GM23338 (cell line): ENCODE measurements at regions not wholly inside any gene's neighbourhood (a gene's known extent, or its start where the extent isn't known, plus 50 kb on each side); places are given as distances from the start of the nearest gene placed in this dataset.

Source experiments
- ATAC-seq: fragments of 200-7000 bp; cut with Tn5 transposase; 3 replicates; pipeline ENCODE4 v1.9.1; 2020
- DNase-seq: peaks from one replicate; pipeline ENCODE4 v3.0.0-alpha.2; 2015; ENCODE audit warnings: low spot score
- H2AFZ ChIP-seq: fragments of 200-600 bp; sonication (generic); 2 replicates; pipeline ENCODE4 v1.8.0; 2016; ENCODE audit warnings: antibody characterized with exemption, mild to moderate bottlenecking, moderate library complexity
- H3F3A ChIP-seq: fragments of 200-600 bp; sonication (generic); replicated peaks from 2 replicates; pipeline ENCODE4 v1.8.0; 2017; ENCODE audit warnings: antibody characterized with exemption, mixed run types, low read depth
- H3K27ac ChIP-seq: fragments of 200-600 bp; sonication (generic); 2 replicates; pipeline ENCODE4 v1.6.1; 2016; ENCODE audit warnings: low read depth
- H3K27me3 ChIP-seq: fragments of 200-600 bp; sonication (generic); 2 replicates; pipeline ENCODE4 v1.8.0; 2016; ENCODE audit warnings: mild to moderate bottlenecking, mixed run types, moderate library complexity; ENCODE audit not compliant: insufficient read depth
- H3K36me3 ChIP-seq: fragments of 200-600 bp; sonication (generic); 2 replicates; pipeline ENCODE4 v1.8.0; 2016; ENCODE audit warnings: mild to moderate bottlenecking; ENCODE audit not compliant: insufficient read depth
- H3K4me1 ChIP-seq: fragments of 200-600 bp; sonication (generic); 2 replicates; pipeline ENCODE4 v1.8.0; 2016; ENCODE audit warnings: mild to moderate bottlenecking, moderate library complexity; ENCODE audit not compliant: insufficient read depth
- H3K4me2 ChIP-seq: fragments of 200-600 bp; sonication (generic); 2 replicates; pipeline ENCODE4 v1.7.1; 2017; ENCODE audit warnings: mixed run types
- H3K4me3 ChIP-seq: fragments of 200-600 bp; sonication (generic); 2 replicates; pipeline ENCODE4 v1.6.1; 2016; ENCODE audit warnings: mixed run types
- H3K79me2 ChIP-seq: fragments of 200-600 bp; sonication (generic); replicated peaks from 2 replicates; pipeline ENCODE4 v1.8.0; 2017; ENCODE audit warnings: mild to moderate bottlenecking; ENCODE audit not compliant: insufficient read depth
- H3K9me2 ChIP-seq: fragments of 200-600 bp; sonication (generic); 2 replicates; pipeline ENCODE4 v1.8.0; 2017; ENCODE audit not compliant: insufficient read depth
- H4K20me1 ChIP-seq: fragments of 200-600 bp; sonication (generic); replicated peaks from 2 replicates; pipeline ENCODE4 v1.8.0; 2017; ENCODE audit warnings: mild to moderate bottlenecking; ENCODE audit not compliant: insufficient read depth
- H3K27ac Mint-ChIP-seq: 2 replicates; pipeline ENCODE4 v1.8.0; 2020; ENCODE audit warnings: inconsistent platforms, mild to moderate bottlenecking, moderate library complexity, mixed read lengths
- H3K27me3 Mint-ChIP-seq: 3 replicates; pipeline ENCODE4 v1.8.0; 2022; ENCODE audit warnings: low read depth, mild to moderate bottlenecking, moderate library complexity, mixed read lengths, inconsistent platforms; ENCODE audit not compliant: insufficient read depth, poor library complexity
- H3K36me3 Mint-ChIP-seq: 3 replicates; pipeline ENCODE4 v1.8.0; 2021; ENCODE audit warnings: low read depth, mild to moderate bottlenecking, inconsistent platforms, moderate library complexity, mixed read lengths
- H3K4me1 Mint-ChIP-seq: 3 replicates; pipeline ENCODE4 v1.8.0; 2020; ENCODE audit warnings: mild to moderate bottlenecking, inconsistent platforms, mixed read lengths
- H3K4me3 Mint-ChIP-seq: 3 replicates; pipeline ENCODE4 v1.8.0; 2021; ENCODE audit warnings: moderate library complexity, mild to moderate bottlenecking, inconsistent platforms, mixed read lengths
- H3K9me3 Mint-ChIP-seq: 3 replicates; pipeline ENCODE4 v1.8.0; 2020; ENCODE audit warnings: moderate library complexity, mild to moderate bottlenecking, inconsistent platforms, mixed read lengths
- CREB1 ChIP-seq: fragments of 250-450 bp; sonication (Bioruptor Pico); IDR thresholded peaks from 2 replicates; pipeline ENCODE4 v1.5.0; 2020; ENCODE audit warnings: low read depth, mild to moderate bottlenecking, moderate library complexity
- NANOG ChIP-seq: IDR thresholded peaks from 2 replicates; pipeline ENCODE4 v1.6.1; 2016; ENCODE audit warnings: antibody characterized with exemption, borderline replicate concordance
- ZNF331 ChIP-seq: fragments of 250-450 bp; sonication (Bioruptor Pico); IDR thresholded peaks from 2 replicates; pipeline ENCODE4 v1.5.0; 2020; ENCODE audit warnings: low read depth, mild to moderate bottlenecking, moderate library complexity
- ZNF462 ChIP-seq: fragments of 250-450 bp; sonication (Bioruptor Pico); IDR thresholded peaks from 2 replicates; pipeline ENCODE4 v1.5.0; 2020; ENCODE audit warnings: mild to moderate bottlenecking, moderate library complexity
- TF ChIP-seq, protein P1 (sequence below): IDR thresholded peaks from 2 replicates; pipeline ENCODE4 v1.6.1; 2016; ENCODE audit warnings: antibody characterized with exemption

GRCh38 chr2:2751715-2752315 lies 420.7 kb upstream of the MYT1L start:
- H3K27me3 ChIP-seq = no peaks in the 10 kb centered on the region
- Mint-ChIP-seq H3K4me3 (no peak overlapping the region), H3K27ac (no peak overlapping the region), H3K4me1 (no peaks in the 10 kb centered on the region; the same call in 2 of the 3 replicates), H3K36me3 (peaks cover 21% of the 10 kb centered on the region), H3K9me3 (peaks cover 44% of the 10 kb centered on the region), H3K27me3 (peaks cover 3% of the 10 kb centered on the region)
- H4K20me1 ChIP-seq = no peaks in the 10 kb centered on the region
- no peaks in the 10 kb centered on the region for H3F3A ChIP-seq
- H3K4me2 ChIP-seq = no peak overlapping the region
- H3K4me3 ChIP-seq = no peak overlapping the region
- no peak overlapping the region for H2AFZ ChIP-seq
- H3K9me2 ChIP-seq = no peaks in the 10 kb centered on the region
- ATAC-seq (no peak), DNase-seq (no peak)
- no peak for TF ChIP-seq CREB1
- TF ChIP-seq, protein P1, sequence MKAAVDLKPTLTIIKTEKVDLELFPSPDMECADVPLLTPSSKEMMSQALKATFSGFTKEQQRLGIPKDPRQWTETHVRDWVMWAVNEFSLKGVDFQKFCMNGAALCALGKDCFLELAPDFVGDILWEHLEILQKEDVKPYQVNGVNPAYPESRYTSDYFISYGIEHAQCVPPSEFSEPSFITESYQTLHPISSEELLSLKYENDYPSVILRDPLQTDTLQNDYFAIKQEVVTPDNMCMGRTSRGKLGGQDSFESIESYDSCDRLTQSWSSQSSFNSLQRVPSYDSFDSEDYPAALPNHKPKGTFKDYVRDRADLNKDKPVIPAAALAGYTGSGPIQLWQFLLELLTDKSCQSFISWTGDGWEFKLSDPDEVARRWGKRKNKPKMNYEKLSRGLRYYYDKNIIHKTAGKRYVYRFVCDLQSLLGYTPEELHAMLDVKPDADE = no peak
- no peak for TF ChIP-seq ZNF331 (CRISPR knock-in tag)
- TF ChIP-seq NANOG = no peak
- TF ChIP-seq ZNF462 (CRISPR knock-in tag) = no peak
- no peaks in the 10 kb centered on the region for H3K79me2 ChIP-seq
- no peaks in the 10 kb centered on the region for H3K4me1 ChIP-seq
- H3K27ac ChIP-seq = no peak overlapping the region
- H3K36me3 ChIP-seq = no peaks in the 10 kb centered on the region
